ENCODE measurements at regions not wholly inside any gene's neighbourhood (a gene's known extent, or its start where the extent isn't known, plus 50 kb on each side); places are given as distances from the start of the nearest gene placed in this dataset.
A peak's percentile ranks its signal among the peaks of the same experiment; 100 is the strongest.

GRCh38 chr3:187999821-188000220 lies 154.1 kb upstream of the LPP start:
- H3K27ac ChIP-seq, result no peak overlapping the region
- no peaks in the 10 kb centered on the region for H3K27me3 ChIP-seq
- H3K4me1 ChIP-seq, result peaks cover 0 to 11% (median 2%) of the 10 kb centered on the region in 4 donors
- TF ChIP-seq POLR2A (IDR thresholded peaks at IDR 0.05) (no peak), CTCF (IDR thresholded peaks at IDR 0.05) (no peak), EP300 (IDR thresholded peaks at IDR 0.05) (no peak)
- H3K9me3 ChIP-seq, result no peaks in the 10 kb centered on the region
- no peaks in the 10 kb centered on the region for H3K36me3 ChIP-seq
- DNase-seq (ENCODE audit: low spot score in 2 of 2), result no peak
- 75 to 80% methylated on average over 4 of the region's 4 CpGs for WGBS, 2 donors
- no peak overlapping the region for H3K4me3 ChIP-seq

- Histone ChIP-seq H3K36me3 (no peaks in the 10 kb centered on the region), H3K27me3 (no peaks in the 10 kb centered on the region), H3K27ac (peak overlapping the region in 1 of 4 donors; percentile 67), H3K9me3 (no peaks in the 10 kb centered on the region), H3K4me3 (no peak overlapping the region), H3K4me1 (peaks cover 0 to 11% (median 2%) of the 10 kb centered on the region in 4 donors)
- WGBS, 2 donors, result 48 to 51% methylated on average over 6 of the region's 6 CpGs
- no peak for DNase-seq (ENCODE audit: low spot score in 2 of 2)
- TF ChIP-seq CTCF (IDR thresholded peaks at IDR 0.05) (no peak), EP300 (IDR thresholded peaks at IDR 0.05) (no peak), POLR2A (IDR thresholded peaks at IDR 0.05) (no peak)
Measured at GRCh38 chr3:188000361-188000861, 153.5 kb upstream of the LPP start.

- no peak overlapping the region for H3K4me3 ChIP-seq
- peaks cover 0 to 11% (median 2%) of the 10 kb centered on the region in 4 donors for H3K4me1 ChIP-seq
- H3K9me3 ChIP-seq, result no peaks in the 10 kb centered on the region
- TF ChIP-seq EP300 (IDR thresholded peaks at IDR 0.05), result no peak
- TF ChIP-seq CTCF (IDR thresholded peaks at IDR 0.05), result no peak
- TF ChIP-seq POLR2A (IDR thresholded peaks at IDR 0.05), result no peak
- DNase-seq (ENCODE audit: low spot score in 2 of 2), result no peak
- WGBS, 2 donors, result 47 to 64% methylated on average over 3 of the region's 3 CpGs
- H3K27ac ChIP-seq, result no peak overlapping the region
- H3K27me3 ChIP-seq, result no peaks in the 10 kb centered on the region
- no peaks in the 10 kb centered on the region for H3K36me3 ChIP-seq
Measured at GRCh38 chr3:188001093-188001492, 152.9 kb upstream of the LPP start.

GRCh38 chr3:188001926-188002325 lies 152.0 kb upstream of the LPP start:
- no peak for DNase-seq (ENCODE audit: low spot score in 2 of 2)
- TF ChIP-seq CTCF (IDR thresholded peaks at IDR 0.05) (no peak), POLR2A (IDR thresholded peaks at IDR 0.05) (no peak), EP300 (IDR thresholded peaks at IDR 0.05) (no peak)
- H3K9me3 ChIP-seq, result no peaks in the 10 kb centered on the region
- H3K4me3 ChIP-seq, result no peak overlapping the region
- no peak overlapping the region for H3K27ac ChIP-seq
- peaks cover 0 to 11% (median 2%) of the 10 kb centered on the region in 4 donors for H3K4me1 ChIP-seq
- H3K27me3 ChIP-seq, result no peaks in the 10 kb centered on the region
- H3K36me3 ChIP-seq, result no peaks in the 10 kb centered on the region

- Histone ChIP-seq H3K27me3 (no peaks in the 10 kb centered on the region), H3K27ac (no peak overlapping the region), H3K4me1 (peaks cover 0 to 11% (median 2%) of the 10 kb centered on the region in 4 donors), H3K36me3 (no peaks in the 10 kb centered on the region), H3K9me3 (no peaks in the 10 kb centered on the region), H3K4me3 (no peak overlapping the region)
- no peak for DNase-seq (ENCODE audit: low spot score in 2 of 2)
- TF ChIP-seq POLR2A (IDR thresholded peaks at IDR 0.05) (no peak), EP300 (IDR thresholded peaks at IDR 0.05) (no peak), CTCF (IDR thresholded peaks at IDR 0.05) (no peak)
- 92 to 95% methylated on average over 1 of the region's 1 CpG for WGBS, 2 donors
Measured at GRCh38 chr3:188002626-188003138, 151.3 kb upstream of the LPP start.
